ENCODE measurements at regions not wholly inside any gene's neighbourhood (a gene's known extent, or its start where the extent isn't known, plus 50 kb on each side); places are given as distances from the start of the nearest gene placed in this dataset.

DNA sequence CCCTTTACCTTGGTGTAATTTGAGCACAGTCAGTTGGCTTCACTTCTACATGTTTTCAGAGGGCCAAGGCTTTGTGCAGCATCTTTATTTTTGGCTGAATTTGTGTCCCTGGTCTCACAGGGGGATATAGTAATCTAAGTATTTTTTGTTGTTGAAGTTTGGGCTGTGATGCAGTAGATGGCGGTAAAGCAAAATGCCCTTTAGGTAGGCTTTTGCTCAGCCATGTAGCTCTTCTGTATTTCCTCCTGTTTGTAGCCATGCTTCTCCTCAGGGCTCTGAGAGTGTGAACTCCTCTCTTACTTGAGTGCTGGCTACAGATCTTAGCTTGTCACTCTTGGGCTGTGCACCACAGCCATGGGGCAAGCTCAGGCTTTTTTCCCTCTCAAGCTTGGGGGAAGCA, 328.6 kb downstream of the SLITRK5 start:
- H3K4me3 ChIP-seq (ENCODE audit: insufficient read depth, low read length) = no peak overlapping the region
- no peaks in the 10 kb centered on the region for H3K27me3 ChIP-seq (ENCODE audit: insufficient read depth, low read length)
- H3K9me3 ChIP-seq (ENCODE audit: low read depth, low read length) = peaks cover 2% of the 10 kb centered on the region
- no peaks in the 10 kb centered on the region for H3K4me1 ChIP-seq (ENCODE audit: insufficient read depth, low read length)
- H2AFZ ChIP-seq (ENCODE audit: low read length) = no peak overlapping the region
- no peak overlapping the region for H3K27ac ChIP-seq (ENCODE audit: low read depth, low read length)
- no peaks in the 10 kb centered on the region for H3K36me3 ChIP-seq (ENCODE audit: insufficient read depth, low read length)
- no peak overlapping the region for H3K4me2 ChIP-seq (ENCODE audit: insufficient read depth, low read length)
- H3K79me2 ChIP-seq (ENCODE audit: insufficient read depth, low read length) = no peaks in the 10 kb centered on the region
- TF ChIP-seq, protein P1, sequence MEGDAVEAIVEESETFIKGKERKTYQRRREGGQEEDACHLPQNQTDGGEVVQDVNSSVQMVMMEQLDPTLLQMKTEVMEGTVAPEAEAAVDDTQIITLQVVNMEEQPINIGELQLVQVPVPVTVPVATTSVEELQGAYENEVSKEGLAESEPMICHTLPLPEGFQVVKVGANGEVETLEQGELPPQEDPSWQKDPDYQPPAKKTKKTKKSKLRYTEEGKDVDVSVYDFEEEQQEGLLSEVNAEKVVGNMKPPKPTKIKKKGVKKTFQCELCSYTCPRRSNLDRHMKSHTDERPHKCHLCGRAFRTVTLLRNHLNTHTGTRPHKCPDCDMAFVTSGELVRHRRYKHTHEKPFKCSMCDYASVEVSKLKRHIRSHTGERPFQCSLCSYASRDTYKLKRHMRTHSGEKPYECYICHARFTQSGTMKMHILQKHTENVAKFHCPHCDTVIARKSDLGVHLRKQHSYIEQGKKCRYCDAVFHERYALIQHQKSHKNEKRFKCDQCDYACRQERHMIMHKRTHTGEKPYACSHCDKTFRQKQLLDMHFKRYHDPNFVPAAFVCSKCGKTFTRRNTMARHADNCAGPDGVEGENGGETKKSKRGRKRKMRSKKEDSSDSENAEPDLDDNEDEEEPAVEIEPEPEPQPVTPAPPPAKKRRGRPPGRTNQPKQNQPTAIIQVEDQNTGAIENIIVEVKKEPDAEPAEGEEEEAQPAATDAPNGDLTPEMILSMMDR (IDR thresholded peaks at IDR 0.05; ENCODE audit: extremely low read depth, low read depth, low read length) = no peak
- DNase-seq (ENCODE audit: insufficient read length, low spot score, missing footprints) = no peak
- H4K20me1 ChIP-seq (ENCODE audit: insufficient read depth, low read length) = no peaks in the 10 kb centered on the region

DNA sequence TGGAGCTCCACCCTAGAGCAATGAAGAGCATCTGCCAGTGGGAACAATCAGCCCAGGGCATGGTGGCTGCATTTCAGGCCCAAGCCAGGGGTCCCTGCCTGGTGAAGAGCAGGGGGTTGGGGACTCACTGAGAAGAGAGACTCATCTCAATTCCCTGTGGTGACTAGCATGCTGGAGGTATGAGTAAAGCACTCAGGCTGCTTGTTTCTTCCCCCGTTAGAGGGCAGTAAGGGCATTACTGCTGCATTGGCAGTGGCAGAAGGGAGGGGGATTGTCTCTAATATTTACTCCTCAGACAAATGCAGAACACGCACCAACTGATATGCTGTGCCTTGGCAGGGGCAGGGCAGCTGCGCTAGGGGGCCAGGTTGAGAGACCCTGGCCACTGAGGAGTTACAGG, 329.1 kb downstream of the SLITRK5 start:
- Histone ChIP-seq H4K20me1 (ENCODE audit: insufficient read depth, low read length) (no peaks in the 10 kb centered on the region), H3K36me3 (ENCODE audit: insufficient read depth, low read length) (no peaks in the 10 kb centered on the region), H3K27me3 (ENCODE audit: insufficient read depth, low read length) (no peaks in the 10 kb centered on the region), H3K27ac (ENCODE audit: low read depth, low read length) (no peak overlapping the region), H3K79me2 (ENCODE audit: insufficient read depth, low read length) (no peaks in the 10 kb centered on the region), H2AFZ (ENCODE audit: low read length) (no peak overlapping the region), H3K4me2 (ENCODE audit: insufficient read depth, low read length) (no peak overlapping the region), H3K4me1 (ENCODE audit: insufficient read depth, low read length) (no peaks in the 10 kb centered on the region), H3K4me3 (ENCODE audit: insufficient read depth, low read length) (no peak overlapping the region), H3K9me3 (ENCODE audit: low read depth, low read length) (peaks cover 2% of the 10 kb centered on the region)
- TF ChIP-seq, protein P1 (IDR thresholded peaks at IDR 0.05; ENCODE audit: extremely low read depth, low read depth, low read length) = no peak
- DNase-seq (ENCODE audit: insufficient read length, low spot score, missing footprints) = no peak

DNA sequence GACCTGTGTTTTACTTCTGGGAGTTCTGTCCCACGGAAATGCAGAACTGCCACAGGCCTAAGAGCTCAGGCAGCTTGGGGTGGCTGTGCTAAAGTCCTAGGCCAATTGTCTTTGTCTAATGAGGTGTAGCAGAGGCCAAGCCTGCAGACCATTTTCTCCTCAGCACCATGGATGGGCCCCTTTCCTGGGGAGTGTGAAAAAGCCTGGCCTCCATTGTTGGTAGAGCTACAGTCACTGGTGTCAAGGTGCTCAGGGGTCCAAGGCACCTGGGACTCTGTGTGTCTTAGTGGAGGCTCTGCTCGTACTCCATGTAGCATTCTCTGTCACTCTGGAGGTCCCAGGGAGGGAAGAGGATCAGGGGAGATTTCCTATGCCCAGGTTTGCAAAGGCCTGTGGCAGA, 329.6 kb downstream of the SLITRK5 start:
- Histone ChIP-seq H3K27me3 (ENCODE audit: insufficient read depth, low read length) (no peaks in the 10 kb centered on the region), H3K79me2 (ENCODE audit: insufficient read depth, low read length) (no peaks in the 10 kb centered on the region), H3K4me3 (ENCODE audit: insufficient read depth, low read length) (no peak overlapping the region), H3K36me3 (ENCODE audit: insufficient read depth, low read length) (no peaks in the 10 kb centered on the region), H3K4me2 (ENCODE audit: insufficient read depth, low read length) (no peak overlapping the region), H3K9me3 (ENCODE audit: low read depth, low read length) (peaks cover 3% of the 10 kb centered on the region), H4K20me1 (ENCODE audit: insufficient read depth, low read length) (no peaks in the 10 kb centered on the region), H3K4me1 (ENCODE audit: insufficient read depth, low read length) (no peaks in the 10 kb centered on the region), H3K27ac (ENCODE audit: low read depth, low read length) (no peak overlapping the region), H2AFZ (ENCODE audit: low read length) (no peak overlapping the region)
- no peak for DNase-seq (ENCODE audit: insufficient read length, low spot score, missing footprints)
- TF ChIP-seq, protein P1 (IDR thresholded peaks at IDR 0.05; ENCODE audit: extremely low read depth, low read depth, low read length) = no peak

DNA sequence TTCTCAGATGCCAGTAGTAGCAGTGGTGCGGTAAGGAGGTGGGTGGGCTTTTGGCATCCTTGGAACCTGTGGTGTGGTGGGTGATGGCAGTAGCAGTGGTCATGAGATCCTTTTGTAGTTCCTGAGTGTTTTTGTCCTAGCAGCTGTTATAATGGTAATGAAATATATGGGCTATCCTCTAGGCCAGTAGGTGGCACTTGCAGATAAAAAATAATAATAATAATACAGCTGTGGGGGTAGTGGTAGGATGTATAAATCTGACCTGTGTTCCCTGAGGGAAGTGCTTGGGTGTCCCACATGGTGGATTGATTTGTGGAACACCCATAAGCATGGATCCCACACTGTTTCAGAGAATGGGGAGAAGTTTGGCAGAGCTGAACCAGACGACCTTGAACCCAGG, 334.0 kb downstream of the SLITRK5 start:
- Histone ChIP-seq H2AFZ (ENCODE audit: low read length) (no peak overlapping the region), H3K36me3 (ENCODE audit: insufficient read depth, low read length) (no peaks in the 10 kb centered on the region), H3K4me3 (ENCODE audit: insufficient read depth, low read length) (no peak overlapping the region), H3K4me1 (ENCODE audit: insufficient read depth, low read length) (no peaks in the 10 kb centered on the region), H3K79me2 (ENCODE audit: insufficient read depth, low read length) (no peaks in the 10 kb centered on the region), H3K4me2 (ENCODE audit: insufficient read depth, low read length) (no peak overlapping the region), H4K20me1 (ENCODE audit: insufficient read depth, low read length) (no peaks in the 10 kb centered on the region), H3K27me3 (ENCODE audit: insufficient read depth, low read length) (no peaks in the 10 kb centered on the region), H3K27ac (ENCODE audit: low read depth, low read length) (no peak overlapping the region), H3K9me3 (ENCODE audit: low read depth, low read length) (peaks cover 1% of the 10 kb centered on the region)
- DNase-seq (ENCODE audit: insufficient read length, low spot score, missing footprints) = no peak
- TF ChIP-seq, protein P1 (IDR thresholded peaks at IDR 0.05; ENCODE audit: extremely low read depth, low read depth, low read length) = no peak

Data from osteoblast (primary cell).